ENCODE measurements at regions not wholly inside any gene's neighbourhood (a gene's known extent, or its start where the extent isn't known, plus 50 kb on each side); places are given as distances from the start of the nearest gene placed in this dataset.

GRCh38 chrX:94908171-94908570, 1234.2 kb downstream of the FAM133A start:
- TF ChIP-seq TCF12 (IDR thresholded peaks at IDR 0.05; ENCODE audit: low read depth), result no peak
- TF ChIP-seq EGR1 (IDR thresholded peaks at IDR 0.05), result no peak
- TF ChIP-seq TEAD4 (IDR thresholded peaks at IDR 0.05), result no peak
- no peak for TF ChIP-seq CEBPB (IDR thresholded peaks at IDR 0.05)
- TF ChIP-seq RAD21 (IDR thresholded peaks at IDR 0.05; ENCODE audit: low read depth), result no peak
- TF ChIP-seq, protein P1, sequence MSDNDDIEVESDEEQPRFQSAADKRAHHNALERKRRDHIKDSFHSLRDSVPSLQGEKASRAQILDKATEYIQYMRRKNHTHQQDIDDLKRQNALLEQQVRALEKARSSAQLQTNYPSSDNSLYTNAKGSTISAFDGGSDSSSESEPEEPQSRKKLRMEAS (IDR thresholded peaks at IDR 0.05), result no peak
- no peak for TF ChIP-seq ZBTB7A (IDR thresholded peaks at IDR 0.05; ENCODE audit: low read depth)
- no peak for TF ChIP-seq FOXM1 (IDR thresholded peaks at IDR 0.05; ENCODE audit: borderline replicate concordance, low read depth)
- TF ChIP-seq EP300 (IDR thresholded peaks at IDR 0.05; ENCODE audit: borderline replicate concordance), result no peak
- TF ChIP-seq, protein P2, sequence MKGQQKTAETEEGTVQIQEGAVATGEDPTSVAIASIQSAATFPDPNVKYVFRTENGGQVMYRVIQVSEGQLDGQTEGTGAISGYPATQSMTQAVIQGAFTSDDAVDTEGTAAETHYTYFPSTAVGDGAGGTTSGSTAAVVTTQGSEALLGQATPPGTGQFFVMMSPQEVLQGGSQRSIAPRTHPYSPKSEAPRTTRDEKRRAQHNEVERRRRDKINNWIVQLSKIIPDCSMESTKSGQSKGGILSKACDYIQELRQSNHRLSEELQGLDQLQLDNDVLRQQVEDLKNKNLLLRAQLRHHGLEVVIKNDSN (IDR thresholded peaks at IDR 0.05), result no peak

DNA sequence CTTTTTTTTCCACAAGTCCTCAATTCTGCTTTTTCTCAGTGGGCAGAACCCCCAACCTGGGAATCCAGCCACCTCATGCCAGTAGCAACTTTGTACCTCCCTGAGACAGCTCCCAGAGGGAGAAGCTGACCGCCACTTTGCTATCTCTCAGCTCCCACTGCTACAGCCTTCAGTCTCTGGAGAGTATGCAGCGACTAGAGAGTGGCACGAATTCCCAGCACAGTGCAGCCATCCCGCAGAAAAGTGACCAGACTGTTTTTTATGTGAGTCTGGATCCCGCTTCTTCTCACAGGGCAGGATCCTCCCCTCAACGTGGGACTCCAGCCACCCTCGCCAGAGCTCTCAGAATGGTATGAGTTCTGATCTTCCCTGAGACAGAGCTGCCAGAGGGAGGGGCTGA, 1234.6 kb downstream of the FAM133A start:
- no peak for TF ChIP-seq TCF12 (IDR thresholded peaks at IDR 0.05; ENCODE audit: low read depth)

DNA sequence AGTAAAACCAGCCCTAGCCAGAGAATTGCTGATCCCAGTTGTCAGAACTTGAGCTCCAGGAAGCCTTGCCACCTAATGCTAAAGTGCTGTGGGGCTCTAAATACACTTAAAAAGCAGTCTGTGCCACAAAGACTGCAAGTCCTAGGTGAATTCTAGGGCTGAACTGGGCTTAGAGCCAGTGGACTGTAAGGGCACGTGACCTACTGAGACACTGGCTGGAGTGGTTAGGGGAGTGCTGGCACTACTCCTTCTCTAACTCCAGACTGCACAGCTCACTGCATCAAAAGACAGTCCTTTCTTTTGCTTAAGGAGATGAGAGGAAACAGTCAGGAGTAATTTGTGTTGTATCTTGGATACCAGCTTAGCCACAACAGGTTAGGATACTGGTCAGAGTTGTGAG, 1240.2 kb downstream of the FAM133A start:
- TF ChIP-seq, protein P2 (IDR thresholded peaks at IDR 0.05), result peak; percentile 83
- TF ChIP-seq TEAD4 (IDR thresholded peaks at IDR 0.05), result no peak

DNA sequence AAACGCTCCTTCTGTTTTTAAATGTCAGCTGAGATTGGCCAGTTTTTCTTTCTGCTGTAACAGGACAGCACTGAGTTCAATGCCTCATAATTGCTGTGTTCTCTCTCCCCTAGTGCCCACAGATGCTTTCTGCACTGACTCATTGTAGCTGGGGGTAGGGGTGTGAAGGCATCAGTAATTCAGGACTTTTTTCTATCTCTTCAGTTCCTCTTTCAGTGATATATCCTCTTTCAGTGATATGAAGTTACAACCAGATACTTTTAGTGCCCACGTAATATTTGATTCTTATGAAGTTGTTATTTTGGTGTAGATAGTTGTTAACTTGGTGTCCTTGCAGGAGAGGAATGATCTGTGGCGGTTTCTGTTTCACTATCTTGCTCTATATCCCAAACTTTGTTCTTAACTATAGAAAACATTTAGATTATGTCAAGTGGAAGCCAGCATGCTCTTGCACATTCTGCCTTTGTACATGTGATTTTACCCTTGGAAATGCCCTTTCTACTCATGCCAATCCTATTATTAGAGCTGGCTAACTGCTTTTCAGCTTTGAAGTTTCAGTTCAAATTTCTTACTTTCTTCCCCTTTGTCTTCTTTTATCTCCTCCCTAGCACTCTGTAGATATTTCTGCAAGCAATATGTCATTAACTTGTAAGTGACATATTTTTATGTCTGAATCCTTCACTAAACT, 1258.4 kb downstream of the FAM133A start:
- TF ChIP-seq NFIC (IDR thresholded peaks at IDR 0.05) (no peak), YY1 (IDR thresholded peaks at IDR 0.05; ENCODE audit: low read depth) (no peak), TCF12 (IDR thresholded peaks at IDR 0.05; ENCODE audit: low read depth) (no peak), TEAD4 (IDR thresholded peaks at IDR 0.05) (no peak), FOXM1 (IDR thresholded peaks at IDR 0.05; ENCODE audit: borderline replicate concordance, low read depth) (no peak), EGR1 (IDR thresholded peaks at IDR 0.05) (no peak), ZBTB7A (IDR thresholded peaks at IDR 0.05; ENCODE audit: low read depth) (no peak), EP300 (IDR thresholded peaks at IDR 0.05; ENCODE audit: borderline replicate concordance) (no peak)
- TF ChIP-seq, protein P3, sequence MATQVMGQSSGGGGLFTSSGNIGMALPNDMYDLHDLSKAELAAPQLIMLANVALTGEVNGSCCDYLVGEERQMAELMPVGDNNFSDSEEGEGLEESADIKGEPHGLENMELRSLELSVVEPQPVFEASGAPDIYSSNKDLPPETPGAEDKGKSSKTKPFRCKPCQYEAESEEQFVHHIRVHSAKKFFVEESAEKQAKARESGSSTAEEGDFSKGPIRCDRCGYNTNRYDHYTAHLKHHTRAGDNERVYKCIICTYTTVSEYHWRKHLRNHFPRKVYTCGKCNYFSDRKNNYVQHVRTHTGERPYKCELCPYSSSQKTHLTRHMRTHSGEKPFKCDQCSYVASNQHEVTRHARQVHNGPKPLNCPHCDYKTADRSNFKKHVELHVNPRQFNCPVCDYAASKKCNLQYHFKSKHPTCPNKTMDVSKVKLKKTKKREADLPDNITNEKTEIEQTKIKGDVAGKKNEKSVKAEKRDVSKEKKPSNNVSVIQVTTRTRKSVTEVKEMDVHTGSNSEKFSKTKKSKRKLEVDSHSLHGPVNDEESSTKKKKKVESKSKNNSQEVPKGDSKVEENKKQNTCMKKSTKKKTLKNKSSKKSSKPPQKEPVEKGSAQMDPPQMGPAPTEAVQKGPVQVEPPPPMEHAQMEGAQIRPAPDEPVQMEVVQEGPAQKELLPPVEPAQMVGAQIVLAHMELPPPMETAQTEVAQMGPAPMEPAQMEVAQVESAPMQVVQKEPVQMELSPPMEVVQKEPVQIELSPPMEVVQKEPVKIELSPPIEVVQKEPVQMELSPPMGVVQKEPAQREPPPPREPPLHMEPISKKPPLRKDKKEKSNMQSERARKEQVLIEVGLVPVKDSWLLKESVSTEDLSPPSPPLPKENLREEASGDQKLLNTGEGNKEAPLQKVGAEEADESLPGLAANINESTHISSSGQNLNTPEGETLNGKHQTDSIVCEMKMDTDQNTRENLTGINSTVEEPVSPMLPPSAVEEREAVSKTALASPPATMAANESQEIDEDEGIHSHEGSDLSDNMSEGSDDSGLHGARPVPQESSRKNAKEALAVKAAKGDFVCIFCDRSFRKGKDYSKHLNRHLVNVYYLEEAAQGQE (IDR thresholded peaks at IDR 0.05; ENCODE audit: low read depth), result no peak
- TF ChIP-seq, protein P2 (IDR thresholded peaks at IDR 0.05), result no peak

DNA sequence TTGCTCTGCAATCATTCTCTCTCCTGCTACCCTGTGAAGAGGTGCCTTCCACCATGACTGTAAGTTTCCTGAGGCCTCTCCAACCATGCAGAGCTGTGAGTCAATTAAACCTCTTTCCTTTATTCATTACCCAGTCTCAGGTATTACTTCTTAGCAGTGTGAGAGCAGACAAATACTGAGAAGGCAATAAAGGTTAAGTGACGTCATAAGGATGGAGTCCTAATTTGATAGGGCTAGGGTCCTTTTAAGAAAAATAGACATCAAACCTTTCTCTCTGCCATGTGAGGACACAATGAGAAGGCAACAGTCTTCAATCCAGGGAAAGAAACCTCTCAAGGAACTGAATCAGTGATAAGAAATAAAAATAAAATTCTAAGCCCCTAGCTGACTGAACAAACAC, 1262.7 kb downstream of the FAM133A start:
- TF ChIP-seq, protein P1 (IDR thresholded peaks at IDR 0.05), result no peak
- no peak for TF ChIP-seq TCF12 (IDR thresholded peaks at IDR 0.05; ENCODE audit: low read depth)
- TF ChIP-seq, protein P3 (IDR thresholded peaks at IDR 0.05; ENCODE audit: low read depth), result no peak
- no peak for TF ChIP-seq TEAD4 (IDR thresholded peaks at IDR 0.05)
- no peak for TF ChIP-seq YY1 (IDR thresholded peaks at IDR 0.05; ENCODE audit: low read depth)
- TF ChIP-seq ZBTB7A (IDR thresholded peaks at IDR 0.05; ENCODE audit: low read depth), result no peak
- no peak for TF ChIP-seq CREB1 (IDR thresholded peaks at IDR 0.05; ENCODE audit: low read depth)
- no peak for TF ChIP-seq TAF1 (IDR thresholded peaks at IDR 0.05; ENCODE audit: low read depth)
- no peak for TF ChIP-seq FOXM1 (IDR thresholded peaks at IDR 0.05; ENCODE audit: borderline replicate concordance, low read depth)
- no peak for TF ChIP-seq NFIC (IDR thresholded peaks at IDR 0.05)
- TF ChIP-seq, protein P2 (IDR thresholded peaks at IDR 0.05), result no peak
- TF ChIP-seq RAD21 (IDR thresholded peaks at IDR 0.05; ENCODE audit: low read depth), result no peak

- TF ChIP-seq EGR1 (IDR thresholded peaks at IDR 0.05) (no peak), TCF12 (IDR thresholded peaks at IDR 0.05; ENCODE audit: low read depth) (no peak), TAF1 (IDR thresholded peaks at IDR 0.05; ENCODE audit: low read depth) (no peak), YY1 (IDR thresholded peaks at IDR 0.05; ENCODE audit: low read depth) (no peak)
- TF ChIP-seq, protein P2 (IDR thresholded peaks at IDR 0.05), result 0 out of 2 replicates have a peak, but pooled peaks have one; percentile 17
- TF ChIP-seq, protein P3 (IDR thresholded peaks at IDR 0.05; ENCODE audit: low read depth), result no peak
Measured at GRCh38 chrX:94937491-94937890, 1263.5 kb downstream of the FAM133A start.
